ENCODE measurements at regions not wholly inside any gene's neighbourhood (a gene's known extent, or its start where the extent isn't known, plus 50 kb on each side); places are given as distances from the start of the nearest gene placed in this dataset.

GRCh38 chr12:45549337-45549902 lies 180.1 kb upstream of the ARID2 start:
- Histone ChIP-seq H3K27me3 (no peaks in the 10 kb centered on the region), H3K9ac (ENCODE audit: low read depth in 2 of 2, low read length in 2 of 2) (no peak overlapping the region), H3K4me3 (no peak overlapping the region), H3K36me3 (no peaks in the 10 kb centered on the region), H3K4me1 (no peaks in the 10 kb centered on the region), H3K27ac (no peak overlapping the region), H3K9me3 (no peaks in the 10 kb centered on the region)
- intact Hi-C loops (cut with DNase I): loop anchor here (10.0 kb wide), 1 partner anchor 195 kb away; no protein-coding TSS in a partner anchor
- no peak for TF ChIP-seq CTCF (IDR thresholded peaks at IDR 0.05)
- no peak for DNase-seq

GRCh38 chr12:45553204-45553603 lies 176.3 kb upstream of the ARID2 start:
- TF ChIP-seq CTCF (IDR thresholded peaks at IDR 0.05): no peak
- intact Hi-C loops (cut with DNase I): no loop called here
- Histone ChIP-seq H3K27ac (no peak overlapping the region), H3K27me3 (no peaks in the 10 kb centered on the region), H3K9me3 (no peaks in the 10 kb centered on the region), H3K4me3 (no peak overlapping the region), H3K36me3 (no peaks in the 10 kb centered on the region), H3K4me1 (no peaks in the 10 kb centered on the region), H3K9ac (ENCODE audit: low read depth in 2 of 2, low read length in 2 of 2) (no peak overlapping the region)
- no peak for DNase-seq

- TF ChIP-seq CTCF (IDR thresholded peaks at IDR 0.05): no peak
Observed at GRCh38 chr12:45557016-45557415, 172.5 kb upstream of the ARID2 start.

GRCh38 chr12:45558353-45558752 lies 171.2 kb upstream of the ARID2 start:
- Histone ChIP-seq H3K4me3 (no peak overlapping the region), H3K36me3 (no peaks in the 10 kb centered on the region), H3K27ac (no peak overlapping the region), H3K9me3 (no peaks in the 10 kb centered on the region), H3K4me1 (no peaks in the 10 kb centered on the region), H3K27me3 (no peaks in the 10 kb centered on the region), H3K9ac (ENCODE audit: low read depth in 2 of 2, low read length in 2 of 2) (no peak overlapping the region)
- intact Hi-C loops (cut with DNase I): no loop called here
- no peak for DNase-seq
- TF ChIP-seq CTCF (IDR thresholded peaks at IDR 0.05): no peak

More at GRCh38 chr12:45557016-45557415, 172.5 kb upstream of the ARID2 start:
- no peaks in the 10 kb centered on the region for H3K27me3 ChIP-seq
- intact Hi-C loops (cut with DNase I): no loop called here
- H3K4me3 ChIP-seq: no peak overlapping the region
- no peaks in the 10 kb centered on the region for H3K9me3 ChIP-seq
- H3K9ac ChIP-seq (ENCODE audit: low read depth in 2 of 2, low read length in 2 of 2): no peak overlapping the region
- H3K36me3 ChIP-seq: no peaks in the 10 kb centered on the region
- no peak for DNase-seq
- no peaks in the 10 kb centered on the region for H3K4me1 ChIP-seq
- H3K27ac ChIP-seq: no peak overlapping the region

- intact Hi-C loops (cut with DNase I): no loop called here
- H3K36me3 ChIP-seq: no peaks in the 10 kb centered on the region
- no peak overlapping the region for H3K27ac ChIP-seq
- H3K4me1 ChIP-seq: no peaks in the 10 kb centered on the region
- no peak overlapping the region for H3K4me3 ChIP-seq
- no peak overlapping the region for H3K9ac ChIP-seq (ENCODE audit: low read depth in 2 of 2, low read length in 2 of 2)
- no peaks in the 10 kb centered on the region for H3K27me3 ChIP-seq
- DNase-seq: no peak
- TF ChIP-seq CTCF (IDR thresholded peaks at IDR 0.05): no peak
- no peaks in the 10 kb centered on the region for H3K9me3 ChIP-seq
Observed at GRCh38 chr12:45559537-45559936, 170.0 kb upstream of the ARID2 start.
